Activated CD4-positive, alpha-beta memory T cell treated with anti-CD3 and anti-CD28 coated beads for 36 hours (primary cell): ENCODE measurements at regions not wholly inside any gene's neighbourhood (a gene's known extent, or its start where the extent isn't known, plus 50 kb on each side); places are given as distances from the start of the nearest gene placed in this dataset.

Source experiments
- CTCF ChIA-PET: fragments of 350-600 bp; sonication (Branson Sonifier 250); formaldehyde crosslinking; loops from one replicate; lab custom pipeline; 2021; ENCODE audit warnings: antibody characterized with exemption, inconsistent platforms; lab: Charles Lee
- POLR2A ChIA-PET: fragments of 350-600 bp; sonication (Branson Sonifier 250); formaldehyde crosslinking; loops from one replicate; lab custom pipeline; 2021; ENCODE audit warnings: antibody characterized with exemption; lab: Charles Lee
- DNase-seq: peaks from one replicate; pipeline ENCODE4 v3.0.0-alpha.2; 2020
- H3K27ac Mint-ChIP-seq: one replicate; pipeline ENCODE4 v1.8.0; 2021; ENCODE audit warnings: mixed read lengths
- H3K27me3 Mint-ChIP-seq: one replicate; pipeline ENCODE4 v1.8.0; 2021; ENCODE audit warnings: mixed read lengths
- H3K36me3 Mint-ChIP-seq: one replicate; pipeline ENCODE4 v1.8.0; 2021; ENCODE audit warnings: mixed read lengths
- H3K4me1 Mint-ChIP-seq: one replicate; pipeline ENCODE4 v1.8.0; 2021; ENCODE audit warnings: low read depth, mixed read lengths
- H3K4me3 Mint-ChIP-seq: one replicate; pipeline ENCODE4 v1.8.0; 2021; ENCODE audit warnings: mild to moderate bottlenecking, mixed read lengths
- H3K9me3 Mint-ChIP-seq: one replicate; pipeline ENCODE4 v1.8.0; 2021; ENCODE audit warnings: mixed read lengths
- intact Hi-C: fragments of 100-400 bp; cut with micrococcal nuclease; formaldehyde crosslinking; loops from one replicate; pipeline ENCODE4 v1.15.1; 2023

GRCh38 chr1:104671684-104672353, 922.1 kb downstream of the AMY1C start:
- intact Hi-C loops: no loop called here
- H3K4me3 Mint-ChIP-seq: no peak overlapping the region

DNA sequence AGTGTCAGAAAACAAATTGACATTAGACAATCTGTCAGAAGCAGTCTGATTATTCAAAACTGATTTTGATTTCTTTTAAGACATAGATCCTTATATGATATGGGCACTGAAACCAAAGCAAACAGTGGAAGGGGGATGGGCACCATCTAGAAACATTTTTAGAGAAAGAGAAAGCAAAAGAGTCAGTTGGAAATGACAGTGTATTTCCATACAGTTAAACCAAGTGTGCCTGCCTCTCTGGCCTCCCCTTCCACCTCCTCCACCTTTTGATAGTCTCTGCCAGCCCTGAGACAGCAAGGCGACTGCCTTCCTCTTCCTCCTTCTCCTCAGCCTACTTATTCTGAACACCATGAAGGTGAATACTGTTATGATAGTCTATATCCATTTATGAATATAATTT, 949.7 kb downstream of the AMY1C start:
- no peaks in the 10 kb centered on the region for H3K27me3 Mint-ChIP-seq
- H3K4me3 Mint-ChIP-seq: no peak overlapping the region
- H3K27ac Mint-ChIP-seq: no peak overlapping the region
- peaks cover 29% of the 10 kb centered on the region for H3K9me3 Mint-ChIP-seq
- DNase-seq: no peak
- intact Hi-C loops: no loop called here
- no peaks in the 10 kb centered on the region for H3K4me1 Mint-ChIP-seq
- H3K36me3 Mint-ChIP-seq: no peaks in the 10 kb centered on the region
- CTCF ChIA-PET: no interaction called here
- POLR2A ChIA-PET: no interaction called here

More at GRCh38 chr1:104671684-104672353, 922.1 kb downstream of the AMY1C start:
- no peak overlapping the region for H3K27ac Mint-ChIP-seq
- H3K4me1 Mint-ChIP-seq: no peaks in the 10 kb centered on the region
- ChIA-PET POLR2A (no interaction called here), CTCF (no interaction called here)
- H3K9me3 Mint-ChIP-seq: peaks cover 10% of the 10 kb centered on the region
- DNase-seq: no peak
- no peaks in the 10 kb centered on the region for H3K27me3 Mint-ChIP-seq
- no peaks in the 10 kb centered on the region for H3K36me3 Mint-ChIP-seq

GRCh38 chr1:104702731-104703130, 953.0 kb downstream of the AMY1C start:
- H3K4me1 Mint-ChIP-seq: peaks cover 4% of the 10 kb centered on the region

DNA sequence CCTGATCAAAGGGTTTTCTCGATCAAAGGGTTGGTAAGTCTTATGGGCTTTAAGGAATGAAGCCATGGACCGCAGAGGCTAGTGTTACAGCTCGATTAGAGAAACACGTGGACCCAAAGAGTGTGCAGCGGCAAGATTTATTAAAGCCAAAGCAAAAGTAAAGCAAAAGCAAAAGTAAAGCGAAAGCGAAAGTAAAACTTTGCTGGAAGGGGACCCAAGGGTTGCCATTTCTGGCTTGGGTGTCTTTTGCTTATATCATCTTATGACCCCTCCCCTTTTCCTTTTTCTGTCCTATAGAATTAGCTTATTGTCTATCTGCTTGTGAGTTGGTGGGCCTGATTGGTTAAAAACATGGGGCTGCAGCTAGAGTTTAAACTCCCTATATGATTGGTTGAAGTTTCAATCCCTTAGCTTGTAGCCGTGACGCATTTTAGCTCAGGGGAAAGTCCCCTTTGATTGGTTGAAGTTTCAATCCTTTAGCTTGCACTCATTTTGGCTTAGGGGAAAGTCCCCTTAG, 957.0 kb downstream of the AMY1C start:
- ChIA-PET POLR2A (no interaction called here), CTCF (no interaction called here)
- H3K27ac Mint-ChIP-seq: no peak overlapping the region
- H3K27me3 Mint-ChIP-seq: no peaks in the 10 kb centered on the region
- H3K4me3 Mint-ChIP-seq: no peak overlapping the region
- no peak for DNase-seq
- no peaks in the 10 kb centered on the region for H3K36me3 Mint-ChIP-seq
- intact Hi-C loops: no loop called here
- peaks cover 4% of the 10 kb centered on the region for H3K4me1 Mint-ChIP-seq
- peaks cover 11% of the 10 kb centered on the region for H3K9me3 Mint-ChIP-seq

More at GRCh38 chr1:104702731-104703130, 953.0 kb downstream of the AMY1C start:
- Mint-ChIP-seq H3K36me3 (no peaks in the 10 kb centered on the region), H3K27ac (no peak overlapping the region), H3K4me3 (no peak overlapping the region), H3K9me3 (peaks cover 11% of the 10 kb centered on the region), H3K27me3 (no peaks in the 10 kb centered on the region)
- no peak for DNase-seq
- intact Hi-C loops: no loop called here
- ChIA-PET CTCF (no interaction called here), POLR2A (no interaction called here)

- Mint-ChIP-seq H3K4me1 (no peaks in the 10 kb centered on the region), H3K9me3 (peaks cover 12% of the 10 kb centered on the region), H3K4me3 (no peak overlapping the region), H3K27me3 (no peaks in the 10 kb centered on the region), H3K36me3 (no peaks in the 10 kb centered on the region), H3K27ac (no peak overlapping the region)
- DNase-seq: no peak
- ChIA-PET CTCF (no interaction called here), POLR2A (no interaction called here)
- intact Hi-C loops: no loop called here
These were observed 969.1 kb downstream of the AMY1C start for GRCh38 chr1:104718752-104719151.

DNA sequence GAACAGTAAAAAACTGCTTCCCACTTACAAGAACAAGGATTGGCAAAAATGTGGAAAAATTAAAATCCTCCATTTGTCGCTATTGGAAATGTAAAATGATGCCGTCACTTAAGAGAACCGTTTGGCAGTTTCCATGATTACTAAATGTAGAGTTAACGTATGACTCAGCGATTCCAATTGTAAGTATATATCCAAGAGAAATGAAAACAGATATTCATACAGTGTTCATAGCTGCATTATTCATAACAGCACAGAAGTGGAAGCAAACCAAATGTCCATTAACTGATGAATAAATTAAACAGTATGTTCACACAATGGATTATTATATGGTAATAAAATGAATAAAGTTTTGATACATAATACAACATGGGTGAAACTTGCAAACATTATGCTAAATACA, 971.0 kb downstream of the AMY1C start:
- POLR2A ChIA-PET: no interaction called here
- Mint-ChIP-seq H3K36me3 (no peaks in the 10 kb centered on the region), H3K4me1 (no peaks in the 10 kb centered on the region), H3K4me3 (no peak overlapping the region), H3K27ac (no peak overlapping the region), H3K9me3 (peaks cover 21% of the 10 kb centered on the region), H3K27me3 (no peaks in the 10 kb centered on the region)
- CTCF ChIA-PET: no interaction called here
- no peak for DNase-seq
- intact Hi-C loops: no loop called here

GRCh38 chr1:104726917-104727316, 977.2 kb downstream of the AMY1C start:
- ChIA-PET CTCF (no interaction called here), POLR2A (no interaction called here)
- Mint-ChIP-seq H3K9me3 (peaks cover 27% of the 10 kb centered on the region), H3K36me3 (no peaks in the 10 kb centered on the region), H3K4me3 (no peak overlapping the region), H3K4me1 (no peaks in the 10 kb centered on the region), H3K27me3 (no peaks in the 10 kb centered on the region), H3K27ac (no peak overlapping the region)
- no peak for DNase-seq
- intact Hi-C loops: no loop called here

- H3K27me3 Mint-ChIP-seq: no peaks in the 10 kb centered on the region
- no peak for DNase-seq
- ChIA-PET CTCF (no interaction called here), POLR2A (no interaction called here)
- H3K27ac Mint-ChIP-seq: no peak overlapping the region
- intact Hi-C loops: no loop called here
- peaks cover 31% of the 10 kb centered on the region for H3K9me3 Mint-ChIP-seq
- H3K4me3 Mint-ChIP-seq: no peak overlapping the region
- H3K36me3 Mint-ChIP-seq: no peaks in the 10 kb centered on the region
- H3K4me1 Mint-ChIP-seq: no peaks in the 10 kb centered on the region
These were observed 984.2 kb downstream of the AMY1C start for GRCh38 chr1:104733866-104734265.

GRCh38 chr1:104745875-104746274, 996.2 kb downstream of the AMY1C start:
- ChIA-PET POLR2A (no interaction called here), CTCF (no interaction called here)
- no peaks in the 10 kb centered on the region for H3K4me1 Mint-ChIP-seq
- no peak overlapping the region for H3K27ac Mint-ChIP-seq
- no peak overlapping the region for H3K4me3 Mint-ChIP-seq
- no peaks in the 10 kb centered on the region for H3K36me3 Mint-ChIP-seq
- intact Hi-C loops: no loop called here
- DNase-seq: no peak
- H3K27me3 Mint-ChIP-seq: no peaks in the 10 kb centered on the region
- peaks cover 5% of the 10 kb centered on the region for H3K9me3 Mint-ChIP-seq

DNA sequence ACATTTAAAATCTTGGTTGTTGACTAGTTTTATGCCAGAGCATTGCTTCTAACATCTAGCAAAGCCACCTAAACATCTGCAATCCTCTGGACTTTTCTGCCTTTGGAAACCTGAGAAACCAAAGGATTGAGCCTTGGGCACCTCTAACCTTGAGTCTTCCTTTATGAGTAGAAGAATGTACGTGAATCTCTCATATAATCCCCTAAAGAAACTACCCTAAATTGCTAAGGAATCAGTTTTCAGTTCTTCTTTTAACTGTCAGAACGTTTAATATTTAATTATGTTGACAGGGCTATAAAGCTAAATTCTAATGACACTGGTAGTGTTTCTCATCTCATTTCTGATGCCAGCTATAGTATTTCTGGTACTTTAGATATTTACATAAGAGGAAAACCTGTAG, 997.3 kb downstream of the AMY1C start:
- H3K4me1 Mint-ChIP-seq: no peaks in the 10 kb centered on the region
- no peak for DNase-seq
- intact Hi-C loops: no loop called here
- ChIA-PET CTCF (no interaction called here), POLR2A (no interaction called here)
- no peak overlapping the region for H3K27ac Mint-ChIP-seq
- no peaks in the 10 kb centered on the region for H3K36me3 Mint-ChIP-seq
- peaks cover 9% of the 10 kb centered on the region for H3K9me3 Mint-ChIP-seq
- H3K27me3 Mint-ChIP-seq: no peaks in the 10 kb centered on the region
- H3K4me3 Mint-ChIP-seq: no peak overlapping the region

- H3K9me3 Mint-ChIP-seq: peaks cover 12% of the 10 kb centered on the region
- ChIA-PET POLR2A (no interaction called here), CTCF (interaction anchor here (0.5 kb wide), 1 partner anchor 52 kb away, joined by 5 read pairs; no protein-coding TSS in a partner anchor)
- H3K36me3 Mint-ChIP-seq: no peaks in the 10 kb centered on the region
- no peaks in the 10 kb centered on the region for H3K4me1 Mint-ChIP-seq
- H3K27ac Mint-ChIP-seq: no peak overlapping the region
- intact Hi-C loops: no loop called here
- H3K27me3 Mint-ChIP-seq: no peaks in the 10 kb centered on the region
- no peak for DNase-seq
- no peak overlapping the region for H3K4me3 Mint-ChIP-seq
These were observed 1010.3 kb downstream of the AMY1C start for GRCh38 chr1:104760017-104760416.

DNA sequence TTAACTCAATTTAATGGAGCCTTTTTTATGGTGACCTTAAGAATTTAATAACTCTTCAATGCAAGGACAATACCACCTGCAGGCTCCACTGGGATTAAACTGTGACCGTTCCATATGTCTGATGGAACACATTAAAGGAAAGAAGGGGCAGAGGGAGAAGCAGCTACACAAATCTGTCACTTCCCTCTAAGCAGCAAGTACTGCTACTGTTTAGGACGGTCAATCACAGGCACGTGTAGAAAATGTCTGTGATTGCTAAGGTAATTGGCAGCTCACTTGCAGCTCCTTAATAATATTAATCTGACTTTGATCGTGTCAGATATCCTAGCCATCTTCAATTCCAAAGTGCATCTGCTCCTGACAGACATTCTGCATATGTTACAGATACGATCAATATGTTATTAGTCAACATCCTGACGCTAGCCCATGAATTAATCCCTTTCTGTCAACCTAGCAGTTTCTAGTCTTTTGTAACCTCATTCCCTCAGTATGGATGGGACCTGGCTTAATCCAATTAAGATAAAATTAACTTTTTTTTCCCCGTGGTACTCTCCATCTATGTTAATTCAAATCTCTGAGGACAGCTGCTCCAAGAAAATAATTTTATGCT, 1012.4 kb downstream of the AMY1C start:
- peaks cover 12% of the 10 kb centered on the region for H3K9me3 Mint-ChIP-seq
- CTCF ChIA-PET: no interaction called here
- POLR2A ChIA-PET: no interaction called here
- H3K36me3 Mint-ChIP-seq: no peaks in the 10 kb centered on the region
- intact Hi-C loops: no loop called here
- no peak overlapping the region for H3K4me3 Mint-ChIP-seq
- H3K27me3 Mint-ChIP-seq: no peaks in the 10 kb centered on the region
- no peak for DNase-seq
- no peak overlapping the region for H3K27ac Mint-ChIP-seq
- no peaks in the 10 kb centered on the region for H3K4me1 Mint-ChIP-seq

GRCh38 chr1:104765085-104765484, 1015.4 kb downstream of the AMY1C start:
- no peaks in the 10 kb centered on the region for H3K4me1 Mint-ChIP-seq
- CTCF ChIA-PET: no interaction called here
- DNase-seq: no peak
- intact Hi-C loops: no loop called here
- H3K4me3 Mint-ChIP-seq: no peak overlapping the region
- no peaks in the 10 kb centered on the region for H3K27me3 Mint-ChIP-seq
- peaks cover 7% of the 10 kb centered on the region for H3K9me3 Mint-ChIP-seq
- no peaks in the 10 kb centered on the region for H3K36me3 Mint-ChIP-seq
- no peak overlapping the region for H3K27ac Mint-ChIP-seq
- POLR2A ChIA-PET: no interaction called here
